ENCODE measurements at regions not wholly inside any gene's neighbourhood (a gene's known extent, or its start where the extent isn't known, plus 50 kb on each side); places are given as distances from the start of the nearest gene placed in this dataset.

DNA sequence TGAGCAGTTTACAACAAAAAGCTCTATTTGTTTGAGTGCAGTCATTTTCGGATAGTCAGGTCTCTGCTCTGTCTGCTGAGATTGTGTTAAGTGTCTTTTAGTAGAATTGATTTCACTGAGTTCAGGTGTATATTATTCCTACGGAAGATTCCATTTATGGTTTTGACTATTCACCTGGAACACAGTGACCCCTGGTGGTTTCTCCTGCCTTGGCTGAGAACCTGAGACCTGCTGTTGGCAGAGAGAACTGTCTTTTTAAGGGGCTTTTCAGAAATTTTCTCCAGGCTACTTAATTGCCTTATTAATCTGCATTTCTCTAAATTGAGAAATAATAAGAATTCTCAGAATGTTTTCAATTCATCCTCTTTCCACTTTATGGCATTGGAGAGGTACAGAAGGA lies 508.0 kb downstream of the TBC1D32 start:
- Mint-ChIP-seq H3K36me3 (ENCODE audit: low read depth) (no peaks in the 10 kb centered on the region; the same call in 2 of the 3 replicates), H3K4me3 (no peak overlapping the region), H3K4me1 (no peaks in the 10 kb centered on the region), H3K9me3 (peaks cover 6% of the 10 kb centered on the region; the same call in 1 of the 3 replicates), H3K27ac (no peak overlapping the region), H3K27me3 (ENCODE audit: insufficient read depth, low read depth, poor library complexity) (no peaks in the 10 kb centered on the region)
- Histone ChIP-seq H3K4me2 (no peak overlapping the region), H3K27me3 (ENCODE audit: insufficient read depth) (no peaks in the 10 kb centered on the region), H4K20me1 (replicated peaks; ENCODE audit: insufficient read depth) (no peaks in the 10 kb centered on the region), H3K79me2 (replicated peaks; ENCODE audit: insufficient read depth) (no peaks in the 10 kb centered on the region), H2AFZ (no peak overlapping the region), H3K4me1 (ENCODE audit: insufficient read depth) (no peaks in the 10 kb centered on the region), H3K9me2 (ENCODE audit: insufficient read depth) (no peaks in the 10 kb centered on the region), H3K4me3 (no peak overlapping the region), H3K27ac (ENCODE audit: low read depth) (no peak overlapping the region), H3F3A (replicated peaks; ENCODE audit: low read depth) (no peaks in the 10 kb centered on the region), H3K36me3 (ENCODE audit: insufficient read depth) (no peaks in the 10 kb centered on the region)
- no peak for TF ChIP-seq CREB1 (CRISPR knock-in tag; IDR thresholded peaks at IDR 0.05; ENCODE audit: low read depth)
- no peak for TF ChIP-seq NANOG (IDR thresholded peaks at IDR 0.05; ENCODE audit: borderline replicate concordance)
- TF ChIP-seq ZNF331 (CRISPR knock-in tag; IDR thresholded peaks at IDR 0.05; ENCODE audit: low read depth), result no peak
- TF ChIP-seq CTCF (conservative IDR thresholded peaks at IDR 0.05; ENCODE audit: low read depth in 2 of 2), result peak; percentile 76 to 92
- ATAC-seq (peak; percentile 65), DNase-seq (ENCODE audit: low spot score) (peak; percentile 69)

GRCh38 chr6:120816794-120817193 lies 517.5 kb downstream of the TBC1D32 start:
- Mint-ChIP-seq H3K9me3 (peaks cover 37% of the 10 kb centered on the region), H3K4me3 (no peak overlapping the region), H3K27me3 (ENCODE audit: insufficient read depth, low read depth, poor library complexity) (peaks cover 1% of the 10 kb centered on the region), H3K36me3 (ENCODE audit: low read depth) (peaks cover 12% of the 10 kb centered on the region; the same call in 2 of the 3 replicates), H3K27ac (no peak overlapping the region), H3K4me1 (no peaks in the 10 kb centered on the region)
- no peak overlapping the region for H3K27ac ChIP-seq (ENCODE audit: low read depth)
- H3K36me3 ChIP-seq (ENCODE audit: insufficient read depth), result no peaks in the 10 kb centered on the region; the same call in 1 of the 2 replicates
- H2AFZ ChIP-seq, result no peak overlapping the region
- H4K20me1 ChIP-seq (replicated peaks; ENCODE audit: insufficient read depth), result no peaks in the 10 kb centered on the region
- no peaks in the 10 kb centered on the region for H3K27me3 ChIP-seq (ENCODE audit: insufficient read depth)
- H3K79me2 ChIP-seq (replicated peaks; ENCODE audit: insufficient read depth), result no peaks in the 10 kb centered on the region
- no peak overlapping the region for H3K4me2 ChIP-seq
- DNase-seq (ENCODE audit: low spot score), result no peak
- no peak for ATAC-seq
- H3K9me2 ChIP-seq (ENCODE audit: insufficient read depth), result 0 out of 2 replicates have a peak, but pooled peaks cover 4% of the 10 kb centered on the region
- no peak overlapping the region for H3K4me3 ChIP-seq
- H3F3A ChIP-seq (replicated peaks; ENCODE audit: low read depth), result no peaks in the 10 kb centered on the region
- no peaks in the 10 kb centered on the region for H3K4me1 ChIP-seq (ENCODE audit: insufficient read depth)
- TF ChIP-seq ZNF114 (CRISPR knock-in tag; IDR thresholded peaks at IDR 0.05) (no peak), CREB1 (CRISPR knock-in tag; IDR thresholded peaks at IDR 0.05; ENCODE audit: low read depth) (no peak), CTCF (conservative IDR thresholded peaks at IDR 0.05; ENCODE audit: low read depth in 2 of 2) (no peak), ZNF331 (CRISPR knock-in tag; IDR thresholded peaks at IDR 0.05; ENCODE audit: low read depth) (no peak), POLR2AphosphoS5 (IDR thresholded peaks at IDR 0.05; ENCODE audit: low read depth) (no peak), ETS1 (IDR thresholded peaks at IDR 0.05) (no peak), EZH2phosphoT487 (IDR thresholded peaks at IDR 0.05; ENCODE audit: unreplicated experiment) (no peak), EZH2 (IDR thresholded peaks at IDR 0.05; ENCODE audit: low read depth, unreplicated experiment) (no peak), STAT1 (IDR thresholded peaks at IDR 0.05; ENCODE audit: unreplicated experiment) (no peak), NANOG (IDR thresholded peaks at IDR 0.05; ENCODE audit: borderline replicate concordance) (no peak), JUNB (IDR thresholded peaks at IDR 0.05; ENCODE audit: unreplicated experiment) (no peak)
- TF ChIP-seq, protein P1, sequence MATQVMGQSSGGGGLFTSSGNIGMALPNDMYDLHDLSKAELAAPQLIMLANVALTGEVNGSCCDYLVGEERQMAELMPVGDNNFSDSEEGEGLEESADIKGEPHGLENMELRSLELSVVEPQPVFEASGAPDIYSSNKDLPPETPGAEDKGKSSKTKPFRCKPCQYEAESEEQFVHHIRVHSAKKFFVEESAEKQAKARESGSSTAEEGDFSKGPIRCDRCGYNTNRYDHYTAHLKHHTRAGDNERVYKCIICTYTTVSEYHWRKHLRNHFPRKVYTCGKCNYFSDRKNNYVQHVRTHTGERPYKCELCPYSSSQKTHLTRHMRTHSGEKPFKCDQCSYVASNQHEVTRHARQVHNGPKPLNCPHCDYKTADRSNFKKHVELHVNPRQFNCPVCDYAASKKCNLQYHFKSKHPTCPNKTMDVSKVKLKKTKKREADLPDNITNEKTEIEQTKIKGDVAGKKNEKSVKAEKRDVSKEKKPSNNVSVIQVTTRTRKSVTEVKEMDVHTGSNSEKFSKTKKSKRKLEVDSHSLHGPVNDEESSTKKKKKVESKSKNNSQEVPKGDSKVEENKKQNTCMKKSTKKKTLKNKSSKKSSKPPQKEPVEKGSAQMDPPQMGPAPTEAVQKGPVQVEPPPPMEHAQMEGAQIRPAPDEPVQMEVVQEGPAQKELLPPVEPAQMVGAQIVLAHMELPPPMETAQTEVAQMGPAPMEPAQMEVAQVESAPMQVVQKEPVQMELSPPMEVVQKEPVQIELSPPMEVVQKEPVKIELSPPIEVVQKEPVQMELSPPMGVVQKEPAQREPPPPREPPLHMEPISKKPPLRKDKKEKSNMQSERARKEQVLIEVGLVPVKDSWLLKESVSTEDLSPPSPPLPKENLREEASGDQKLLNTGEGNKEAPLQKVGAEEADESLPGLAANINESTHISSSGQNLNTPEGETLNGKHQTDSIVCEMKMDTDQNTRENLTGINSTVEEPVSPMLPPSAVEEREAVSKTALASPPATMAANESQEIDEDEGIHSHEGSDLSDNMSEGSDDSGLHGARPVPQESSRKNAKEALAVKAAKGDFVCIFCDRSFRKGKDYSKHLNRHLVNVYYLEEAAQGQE (IDR thresholded peaks at IDR 0.05; ENCODE audit: unreplicated experiment), result no peak
